Fibroblast of the aortic adventitia (primary cell): ENCODE measurements at regions not wholly inside any gene's neighbourhood (a gene's known extent, or its start where the extent isn't known, plus 50 kb on each side); places are given as distances from the start of the nearest gene placed in this dataset.

Source experiments
- DNase-seq: peaks from one replicate; pipeline ENCODE4 v3.0.0-alpha.2; 2010; ENCODE audit warnings: low read depth
- H3K4me3 ChIP-seq: 2 replicates; pipeline ENCODE4 v1.5.1; 2011; ENCODE audit warnings: low read depth, mild to moderate bottlenecking, control low read depth, low read length, moderate library complexity
- CTCF ChIP-seq: IDR thresholded peaks from 2 replicates; pipeline ENCODE4 v1.5.1; 2011; ENCODE audit warnings: mild to moderate bottlenecking, low read length, control low read depth, inconsistent platforms; ENCODE audit not compliant: insufficient read depth

- no peak overlapping the region for H3K4me3 ChIP-seq
- TF ChIP-seq CTCF: no peak
- no peak for DNase-seq
Observed at GRCh38 chr12:27907766-27908165, 64.8 kb downstream of the PTHLH start.

GRCh38 chr12:27906658-27907473, 65.7 kb downstream of the PTHLH start:
- no peak overlapping the region for H3K4me3 ChIP-seq
- no peak for TF ChIP-seq CTCF
- no peak for DNase-seq

GRCh38 chr12:27906127-27906500, 66.4 kb downstream of the PTHLH start:
- no peak for TF ChIP-seq CTCF
- H3K4me3 ChIP-seq: no peak overlapping the region
- DNase-seq: no peak

DNA sequence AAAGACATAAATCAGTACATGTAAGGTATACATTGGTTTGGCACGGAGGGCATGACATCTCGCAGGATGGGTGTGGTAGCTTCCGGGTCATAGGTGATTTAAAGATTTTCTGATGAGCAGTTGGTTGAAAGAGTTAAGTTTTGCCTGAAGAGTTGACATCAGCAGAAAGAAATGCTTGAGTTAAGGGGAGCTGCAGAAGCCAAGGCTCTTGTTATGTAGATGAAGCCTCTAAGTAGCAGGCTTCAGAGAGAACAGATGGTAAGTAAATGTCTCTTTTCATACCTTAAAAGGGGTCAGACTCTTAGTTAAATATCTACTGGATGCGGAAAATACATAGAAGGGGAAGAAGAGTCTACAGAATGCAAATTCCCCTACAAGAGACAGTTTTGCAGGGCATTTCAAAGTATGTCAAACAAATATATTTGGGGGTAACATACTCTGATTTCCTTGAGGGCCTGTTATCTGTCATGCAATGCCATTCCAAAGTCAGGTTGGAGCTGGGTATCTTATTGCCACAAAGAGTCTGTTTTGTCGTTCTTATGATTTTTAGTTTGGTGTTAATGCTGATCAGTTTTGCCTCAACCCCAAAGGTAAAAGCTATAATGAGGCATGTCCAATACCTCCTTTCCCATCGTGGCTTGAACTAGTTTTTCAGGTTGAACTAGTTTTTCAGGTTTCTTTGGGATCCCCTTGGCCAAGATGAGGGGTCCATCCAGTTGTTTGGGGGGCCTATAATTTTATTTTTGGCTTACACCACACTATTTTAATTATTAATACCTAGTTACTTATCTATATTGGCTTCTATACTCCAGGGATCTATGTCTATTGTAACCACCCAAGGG, 67.0 kb downstream of the PTHLH start:
- DNase-seq: no peak
- H3K4me3 ChIP-seq: no peak overlapping the region
- no peak for TF ChIP-seq CTCF

- no peak overlapping the region for H3K4me3 ChIP-seq
- DNase-seq: no peak
- no peak for TF ChIP-seq CTCF
Observed at GRCh38 chr12:27902651-27903050, 69.9 kb downstream of the PTHLH start.

GRCh38 chr12:27901959-27902358, 70.6 kb downstream of the PTHLH start:
- TF ChIP-seq CTCF: no peak
- DNase-seq: peak; percentile 44
- no peak overlapping the region for H3K4me3 ChIP-seq
